HL-60 (cell line): ENCODE measurements at regions not wholly inside any gene's neighbourhood (a gene's known extent, or its start where the extent isn't known, plus 50 kb on each side); places are given as distances from the start of the nearest gene placed in this dataset.

Experiments used
- CTCF ChIP-seq: IDR thresholded peaks from one replicate; pipeline ENCODE4 v1.5.1; 2011; ENCODE audit warnings: low read length, control low read depth, inconsistent platforms; ENCODE audit not compliant: insufficient read depth
- GABPA ChIP-seq: IDR thresholded peaks from 2 replicates; pipeline ENCODE4 v1.6.1; 2012; ENCODE audit warnings: low read depth
- POLR2AphosphoS5 ChIP-seq: IDR thresholded peaks from 2 replicates; pipeline ENCODE4 v1.6.1; 2012; ENCODE audit warnings: low read depth
- REST ChIP-seq: IDR thresholded peaks from 2 replicates; pipeline ENCODE4 v1.6.1; 2012; ENCODE audit warnings: low read depth; ENCODE audit not compliant: insufficient replicate concordance

GRCh38 chr11:121800731-121801393, 315.2 kb downstream of the BLID start:
- TF ChIP-seq CTCF (no peak), POLR2AphosphoS5 (no peak), REST (no peak), GABPA (no peak)
